B cell (primary cell): ENCODE measurements at regions not wholly inside any gene's neighbourhood (a gene's known extent, or its start where the extent isn't known, plus 50 kb on each side); places are given as distances from the start of the nearest gene placed in this dataset.

Experiments used
- EZH2 ChIP-seq: IDR thresholded peaks from 2 replicates; pipeline ENCODE4 v1.6.1; 2012; ENCODE audit warnings: borderline replicate concordance, low read depth, mild to moderate bottlenecking, moderate library complexity, low read length; ENCODE audit not compliant: insufficient read depth, poor library complexity, severe bottlenecking
- TF ChIP-seq, protein P1 (sequence below): fragments of 200-600 bp; IDR thresholded peaks from one replicate; pipeline ENCODE4 v1.8.0; 2022; ENCODE audit warnings: antibody characterized with exemption, mild to moderate bottlenecking

DNA sequence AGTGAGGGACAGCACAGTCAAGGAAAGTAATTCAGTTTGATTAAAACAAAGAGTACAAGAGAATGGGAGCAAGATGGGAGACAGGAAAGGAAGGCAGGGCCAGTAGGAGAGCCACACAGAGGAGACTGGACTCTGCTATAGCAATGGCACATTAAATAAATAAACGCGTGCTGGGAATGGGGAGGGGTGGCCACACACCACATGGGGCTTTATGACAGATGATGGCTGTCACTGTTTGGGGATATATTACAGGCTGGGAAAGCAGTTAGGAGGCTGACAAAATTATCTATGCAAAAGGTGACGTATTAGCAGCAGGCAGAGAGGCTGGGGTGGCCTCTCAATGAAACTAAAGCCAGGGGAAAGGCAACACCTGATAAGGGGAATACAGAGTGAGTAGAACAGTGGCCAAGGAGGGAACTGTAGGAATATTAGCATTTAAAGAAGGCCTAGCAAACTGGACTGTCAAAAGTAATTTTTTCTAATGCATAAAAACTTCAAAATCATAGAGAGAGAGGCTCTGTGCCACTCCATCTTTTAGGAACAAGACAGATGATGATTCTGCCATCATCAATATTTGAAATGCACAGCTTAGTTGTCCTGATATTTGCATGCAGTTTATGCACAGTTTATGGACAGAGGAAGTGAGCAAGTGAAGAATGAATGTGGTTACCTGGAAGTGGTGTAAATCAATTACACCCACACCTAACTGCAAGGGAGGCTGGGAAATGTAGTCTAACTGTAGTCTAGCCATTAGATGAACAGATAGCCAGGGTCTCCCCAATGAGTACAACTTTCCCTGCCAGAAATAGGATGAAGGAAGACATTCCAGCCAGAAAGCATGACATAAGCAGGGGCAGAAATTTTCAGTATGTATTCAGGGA is 346.5 kb downstream of the FOXO1 start:
- TF ChIP-seq, protein P1, sequence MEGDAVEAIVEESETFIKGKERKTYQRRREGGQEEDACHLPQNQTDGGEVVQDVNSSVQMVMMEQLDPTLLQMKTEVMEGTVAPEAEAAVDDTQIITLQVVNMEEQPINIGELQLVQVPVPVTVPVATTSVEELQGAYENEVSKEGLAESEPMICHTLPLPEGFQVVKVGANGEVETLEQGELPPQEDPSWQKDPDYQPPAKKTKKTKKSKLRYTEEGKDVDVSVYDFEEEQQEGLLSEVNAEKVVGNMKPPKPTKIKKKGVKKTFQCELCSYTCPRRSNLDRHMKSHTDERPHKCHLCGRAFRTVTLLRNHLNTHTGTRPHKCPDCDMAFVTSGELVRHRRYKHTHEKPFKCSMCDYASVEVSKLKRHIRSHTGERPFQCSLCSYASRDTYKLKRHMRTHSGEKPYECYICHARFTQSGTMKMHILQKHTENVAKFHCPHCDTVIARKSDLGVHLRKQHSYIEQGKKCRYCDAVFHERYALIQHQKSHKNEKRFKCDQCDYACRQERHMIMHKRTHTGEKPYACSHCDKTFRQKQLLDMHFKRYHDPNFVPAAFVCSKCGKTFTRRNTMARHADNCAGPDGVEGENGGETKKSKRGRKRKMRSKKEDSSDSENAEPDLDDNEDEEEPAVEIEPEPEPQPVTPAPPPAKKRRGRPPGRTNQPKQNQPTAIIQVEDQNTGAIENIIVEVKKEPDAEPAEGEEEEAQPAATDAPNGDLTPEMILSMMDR: no peak
- no peak for TF ChIP-seq EZH2
